Ovary (tissue), 3 donors: ENCODE measurements at regions not wholly inside any gene's neighbourhood (a gene's known extent, or its start where the extent isn't known, plus 50 kb on each side); places are given as distances from the start of the nearest gene placed in this dataset.

Experiments
- CTCF ChIP-seq, 3 donors: fragments of 450-650 bp in 2 of 3; fragments of 200-600 bp in 1 of 3; IDR thresholded peaks; one replicate each; pipeline versions ENCODE4 v1.5.1 to v1.8.0; 2016 to 2022; ENCODE audit warnings: antibody characterized with exemption in 3 of 3, mild to moderate bottlenecking in 1 of 3
- EP300 ChIP-seq: sonication (generic); formaldehyde crosslinking; IDR thresholded peaks from one replicate; pipeline ENCODE4 v1.6.1; 2017; ENCODE audit warnings: antibody characterized with exemption
- POLR2A ChIP-seq: fragments of 450-650 bp; IDR thresholded peaks from one replicate; pipeline ENCODE4 v1.6.1; 2017; ENCODE audit warnings: antibody characterized with exemption, mild to moderate bottlenecking, moderate library complexity
- donor health status: DM: no; HTN: no; CAD: no.

GRCh38 chrX:40945361-40945713 is 139.9 kb upstream of the USP9X start:
- TF ChIP-seq EP300 (no peak), POLR2A (no peak), CTCF (IDR thresholded peaks at IDR 0.05) (no peak)
